Ectodermal cell (in vitro differentiated cells): ENCODE measurements at regions not wholly inside any gene's neighbourhood (a gene's known extent, or its start where the extent isn't known, plus 50 kb on each side); places are given as distances from the start of the nearest gene placed in this dataset.
"Not testable (repeated sequence)": the region's sequence is repeated elsewhere in the genome, so short reads cannot be mapped to it uniquely, and the experiment has no call there.

Experiments used
- H3K27ac ChIP-seq: 2 replicates; pipeline ENCODE4 v1.7.0; 2013; ENCODE audit warnings: mild to moderate bottlenecking, low read depth, low read length; ENCODE audit not compliant: insufficient read depth, poor library complexity, severe bottlenecking
- H3K27me3 ChIP-seq: 2 replicates; pipeline ENCODE4 v1.7.0; 2013; ENCODE audit warnings: mild to moderate bottlenecking, low read length; ENCODE audit not compliant: insufficient read depth, control insufficient read depth, poor library complexity, severe bottlenecking
- H3K36me3 ChIP-seq: one replicate; pipeline ENCODE4 v1.7.0; 2013; ENCODE audit warnings: low read length; ENCODE audit not compliant: control insufficient read depth, insufficient read depth
- H3K4me1 ChIP-seq: one replicate; pipeline ENCODE4 v1.7.0; 2013; ENCODE audit warnings: low read length; ENCODE audit not compliant: control insufficient read depth, insufficient read depth
- H3K4me3 ChIP-seq: 2 replicates; pipeline ENCODE4 v1.7.0; 2013; ENCODE audit warnings: low read depth, low read length, control low read depth; ENCODE audit not compliant: insufficient read depth
- H3K9me3 ChIP-seq: 2 replicates; pipeline ENCODE4 v1.7.0; 2013; ENCODE audit warnings: mild to moderate bottlenecking, low read length, moderate library complexity; ENCODE audit not compliant: control insufficient read depth
- WGBS, 2 experiments: methylation state at CpG; one replicate each; pipeline ENCODE4 v1.1.7; 2013; ENCODE audit warnings: missing lambda C conversion rate in 2 of 2; 5-methylcytosine and 5-hydroxymethylcytosine counted together

DNA sequence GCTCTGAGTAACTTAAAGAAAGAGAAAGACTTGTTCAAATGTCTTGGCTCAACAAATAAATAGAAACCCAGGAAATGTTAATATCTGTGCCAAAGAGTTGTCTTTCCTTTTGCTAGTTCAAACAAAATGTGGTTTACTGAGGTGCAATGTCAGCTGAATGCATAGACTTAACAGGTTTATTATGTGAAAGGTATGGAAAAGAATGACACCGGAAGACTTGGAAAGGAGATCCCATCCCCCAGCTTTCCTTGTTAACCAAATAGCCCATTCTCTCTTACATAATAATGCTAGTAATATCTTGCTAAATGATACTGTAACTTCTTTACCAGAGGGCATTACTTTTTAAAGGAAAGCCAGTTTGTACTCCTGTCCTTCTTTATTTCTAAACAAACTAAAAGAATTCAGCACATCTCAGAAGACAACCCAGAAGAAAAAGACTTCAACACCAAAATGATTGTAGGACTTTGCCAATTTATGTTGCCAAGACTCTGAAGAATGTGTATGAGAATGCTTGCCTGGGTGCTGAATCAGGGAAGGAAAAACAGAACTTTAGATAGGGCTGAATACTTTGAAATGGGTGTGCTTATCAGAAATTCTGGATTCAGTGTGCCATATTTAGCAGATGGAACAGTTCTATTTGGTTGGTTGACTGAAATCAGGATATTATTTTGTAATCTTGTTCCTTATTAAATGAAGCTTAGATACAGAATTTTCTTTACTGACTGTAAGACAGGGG is 344.1 kb downstream of the TMEM38B start:
- Histone ChIP-seq H3K4me1 (no peaks in the 10 kb centered on the region), H3K36me3 (no peaks in the 10 kb centered on the region), H3K4me3 (no peak overlapping the region), H3K27me3 (no peaks in the 10 kb centered on the region), H3K27ac (no peak overlapping the region), H3K9me3 (no peaks in the 10 kb centered on the region)
- WGBS, 2 experiments = 75% methylated on average over 1 of the region's 1 CpG; no CpG with 5 or more reads in 1 of the 2 experiments

DNA sequence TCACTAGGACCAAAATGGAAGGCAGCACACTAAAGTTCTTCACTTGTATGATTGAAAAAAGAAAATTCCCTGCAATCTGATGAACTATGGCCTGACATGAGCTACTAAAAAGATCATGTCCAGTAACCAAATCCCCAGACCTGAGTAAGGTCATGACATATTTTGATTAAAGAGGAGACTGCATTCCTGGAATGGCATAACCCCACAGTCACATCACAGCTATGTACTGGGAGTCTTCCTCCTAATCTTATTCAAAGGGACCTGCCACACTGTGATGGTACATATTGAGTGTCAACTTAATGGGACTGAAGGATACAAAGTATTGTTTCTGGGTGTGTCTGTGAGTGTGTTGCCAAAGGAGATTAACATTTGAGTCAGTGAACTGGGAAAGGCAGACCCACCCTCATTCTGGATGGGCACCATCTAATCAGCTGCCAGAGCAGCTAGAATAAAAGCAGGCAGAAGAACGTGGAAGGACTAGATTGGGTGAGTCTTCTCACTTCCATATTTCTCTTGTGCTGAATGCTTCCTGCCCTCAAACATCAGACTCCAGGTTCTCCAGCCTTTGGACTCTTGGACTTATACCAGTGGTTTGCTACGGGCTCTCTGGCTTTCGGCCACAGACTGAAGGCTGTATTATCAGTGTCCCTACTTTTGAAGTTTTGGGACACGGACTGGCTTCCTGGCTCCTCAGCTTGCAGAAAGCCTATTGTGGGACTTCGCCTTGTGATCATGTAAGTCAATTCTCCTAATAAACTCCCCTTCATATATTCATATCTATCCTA is 345.0 kb downstream of the TMEM38B start:
- no peaks in the 10 kb centered on the region for H3K4me1 ChIP-seq
- no peaks in the 10 kb centered on the region for H3K27me3 ChIP-seq
- no peak overlapping the region for H3K4me3 ChIP-seq
- no peaks in the 10 kb centered on the region for H3K36me3 ChIP-seq
- WGBS, 2 experiments = 90 to 94% methylated on average over 5 of the region's 5 CpGs
- no peaks in the 10 kb centered on the region for H3K9me3 ChIP-seq
- H3K27ac ChIP-seq = no peak overlapping the region

- H3K9me3 ChIP-seq, H3K27me3 ChIP-seq, H3K4me3 ChIP-seq, H3K4me1 ChIP-seq, H3K27ac ChIP-seq, H3K36me3 ChIP-seq: not testable (repeated sequence)
- 87 to 100% methylated on average over 1 of the region's 1 CpG for WGBS, 2 experiments
These were observed 347.6 kb downstream of the TMEM38B start for GRCh38 chr9:106041920-106042319.

- no peak overlapping the region for H3K27ac ChIP-seq
- H3K27me3 ChIP-seq = no peaks in the 10 kb centered on the region
- no peaks in the 10 kb centered on the region for H3K9me3 ChIP-seq
- H3K4me3 ChIP-seq = no peak overlapping the region
- WGBS, 2 experiments = 97% methylated on average over 3 of the region's 3 CpGs
- no peaks in the 10 kb centered on the region for H3K36me3 ChIP-seq
- peaks cover 2% of the 10 kb centered on the region for H3K4me1 ChIP-seq
These were observed 357.2 kb downstream of the TMEM38B start for GRCh38 chr9:106051545-106051944.

- H3K27ac ChIP-seq = no peak overlapping the region
- WGBS, 2 experiments = 54 to 94% methylated on average over 1 to 2 of the region's 2 CpGs
- no peak overlapping the region for H3K4me3 ChIP-seq
- H3K27me3 ChIP-seq = no peaks in the 10 kb centered on the region
- peaks cover 2% of the 10 kb centered on the region for H3K4me1 ChIP-seq
- no peaks in the 10 kb centered on the region for H3K9me3 ChIP-seq
- no peaks in the 10 kb centered on the region for H3K36me3 ChIP-seq
These were observed 357.8 kb downstream of the TMEM38B start for GRCh38 chr9:106052166-106052565.

DNA sequence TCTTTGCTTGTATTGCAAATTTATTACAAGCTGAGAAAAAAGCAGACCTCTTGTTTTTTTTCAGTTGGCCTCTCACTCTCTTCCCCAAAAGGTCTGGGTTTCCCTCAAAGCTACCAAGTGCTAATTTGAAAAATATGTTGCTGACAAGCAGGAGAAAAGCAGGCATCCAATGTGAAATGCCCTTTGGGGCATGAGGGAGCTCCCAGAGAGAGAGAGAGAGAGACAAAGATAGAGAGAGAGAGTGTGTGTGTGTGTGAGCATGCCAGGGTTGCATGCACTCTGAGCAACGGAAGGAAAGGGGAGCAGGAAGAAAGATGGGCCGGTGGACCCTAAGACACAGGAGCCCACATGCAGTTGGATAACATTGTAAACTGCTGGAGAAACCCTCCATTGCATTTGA is 358.4 kb downstream of the TMEM38B start:
- Histone ChIP-seq H3K9me3 (no peaks in the 10 kb centered on the region), H3K27ac (no peak overlapping the region), H3K4me1 (peaks cover 2% of the 10 kb centered on the region), H3K27me3 (no peaks in the 10 kb centered on the region), H3K36me3 (no peaks in the 10 kb centered on the region), H3K4me3 (no peak overlapping the region)
- 76 to 82% methylated on average over 2 of the region's 2 CpGs for WGBS, 2 experiments

GRCh38 chr9:106056328-106056727 is 362.0 kb downstream of the TMEM38B start:
- H3K4me3 ChIP-seq = no peak overlapping the region
- no peaks in the 10 kb centered on the region for H3K9me3 ChIP-seq
- no peak overlapping the region for H3K27ac ChIP-seq
- no peaks in the 10 kb centered on the region for H3K27me3 ChIP-seq
- H3K36me3 ChIP-seq = no peaks in the 10 kb centered on the region
- H3K4me1 ChIP-seq = peaks cover 2% of the 10 kb centered on the region

- Histone ChIP-seq H3K27me3 (no peaks in the 10 kb centered on the region), H3K9me3 (no peaks in the 10 kb centered on the region), H3K27ac (no peak overlapping the region), H3K36me3 (no peaks in the 10 kb centered on the region), H3K4me3 (no peak overlapping the region), H3K4me1 (no peaks in the 10 kb centered on the region)
- WGBS, 2 experiments = 96 to 98% methylated on average over 8 of the region's 8 CpGs
These were observed 364.1 kb downstream of the TMEM38B start for GRCh38 chr9:106058460-106058859.

GRCh38 chr9:106059886-106060285 is 365.5 kb downstream of the TMEM38B start:
- no peak overlapping the region for H3K27ac ChIP-seq
- 91 to 92% methylated on average over 8 of the region's 8 CpGs for WGBS, 2 experiments
- no peaks in the 10 kb centered on the region for H3K27me3 ChIP-seq
- H3K9me3 ChIP-seq = no peaks in the 10 kb centered on the region
- no peaks in the 10 kb centered on the region for H3K36me3 ChIP-seq
- no peak overlapping the region for H3K4me3 ChIP-seq
- no peaks in the 10 kb centered on the region for H3K4me1 ChIP-seq

DNA sequence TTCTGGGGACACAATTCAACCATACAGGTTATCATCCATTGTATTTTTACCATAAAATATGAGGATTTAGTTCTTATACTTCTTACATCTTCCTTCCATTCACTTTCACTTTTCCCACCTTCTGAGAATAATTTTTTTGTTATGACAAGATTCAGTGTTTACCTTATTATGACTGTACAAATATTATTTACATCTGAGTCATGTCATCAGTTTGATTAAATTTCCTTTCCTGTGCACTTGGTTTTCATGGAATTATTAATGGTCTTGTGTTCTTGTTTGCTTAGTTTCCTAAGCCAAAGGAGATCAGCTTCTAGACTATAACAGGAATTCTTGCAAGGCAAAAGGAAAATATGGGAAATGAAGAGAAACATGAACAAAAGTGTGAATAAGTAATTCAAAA is 366.5 kb downstream of the TMEM38B start:
- Histone ChIP-seq H3K4me1 (no peaks in the 10 kb centered on the region), H3K27me3 (no peaks in the 10 kb centered on the region)

More for the DNA sequence above, 366.5 kb downstream of the TMEM38B start:
- no peak overlapping the region for H3K4me3 ChIP-seq
- H3K27ac ChIP-seq = no peak overlapping the region
- no peaks in the 10 kb centered on the region for H3K36me3 ChIP-seq
- no peaks in the 10 kb centered on the region for H3K9me3 ChIP-seq
